Panc1 (cell line): ENCODE measurements at regions not wholly inside any gene's neighbourhood (a gene's known extent, or its start where the extent isn't known, plus 50 kb on each side); places are given as distances from the start of the nearest gene placed in this dataset.

Source experiments
- ATAC-seq: fragments of 200-7000 bp; cut with Tn5 transposase; 2 replicates; pipeline ENCODE4 v1.9.1; 2020; ENCODE audit warnings: mild to moderate bottlenecking, moderate library complexity
- BruUV-seq: library from RNA; stranded (reverse); fragments of 400-500 nt; replicated peaks from 2 replicates; lab custom pipeline; 2021; lab: Mats Ljungman, UMichigan
- CTCF ChIA-PET: fragments of 300-600 bp; sonication (Branson Sonifier 250); formaldehyde crosslinking; loops from one replicate; lab custom pipeline; 2022; ENCODE audit warnings: antibody characterized with exemption; lab: Charles Lee
- POLR2A ChIA-PET: fragments of 300-600 bp; sonication (Branson Sonifier 250); formaldehyde crosslinking; loops from one replicate; lab custom pipeline; 2022; ENCODE audit warnings: antibody characterized with exemption; lab: Charles Lee
- DNase-seq: peaks from one replicate; pipeline ENCODE4 v3.0.0-alpha.2; 2010; ENCODE audit warnings: low read depth, low spot score
- H3K27ac ChIP-seq: 2 replicates; pipeline ENCODE4 v1.5.1; 2011; ENCODE audit warnings: mild to moderate bottlenecking, low read length, inconsistent platforms
- H3K27me3 ChIP-seq: fragments of 200-500 bp; sonication (Bioruptor generic); 2 replicates; pipeline ENCODE4 v1.6.0; 2014; ENCODE audit warnings: low read length, inconsistent platforms; ENCODE audit not compliant: control insufficient read depth, insufficient read depth
- H3K36me3 ChIP-seq: fragments of 200-500 bp; sonication (Bioruptor generic); 2 replicates; pipeline ENCODE4 v1.5.1; 2014; ENCODE audit warnings: inconsistent platforms, mild to moderate bottlenecking, low read length, moderate library complexity; ENCODE audit not compliant: control insufficient read depth, insufficient read depth
- H3K4me1 ChIP-seq: 2 replicates; pipeline ENCODE4 v1.5.1; 2011; ENCODE audit warnings: inconsistent platforms, mild to moderate bottlenecking, low read length, moderate library complexity; ENCODE audit not compliant: control insufficient read depth, insufficient read depth
- H3K4me3 ChIP-seq, 2 experiments: 2 replicates each; pipeline ENCODE4 v1.5.1; 2011 to 2012; ENCODE audit warnings: low read depth in 2 of 2, low read length in 2 of 2, mild to moderate bottlenecking in 2 of 2, inconsistent platforms in 1 of 2, moderate library complexity in 1 of 2
- H3K9me3 ChIP-seq: fragments of 200-500 bp; sonication (Bioruptor generic); 2 replicates; pipeline ENCODE4 v1.5.1; 2014; ENCODE audit warnings: low read depth, mild to moderate bottlenecking, inconsistent platforms, low read length, moderate library complexity; ENCODE audit not compliant: control insufficient read depth, insufficient read depth
- CTCF ChIP-seq: fragments of 450-650 bp; IDR thresholded peaks from 2 replicates; pipeline ENCODE4 v1.5.1; 2017; ENCODE audit warnings: mild to moderate bottlenecking
- POLR2AphosphoS5 ChIP-seq: IDR thresholded peaks from 2 replicates; pipeline ENCODE4 v1.6.1; 2012; ENCODE audit warnings: mild to moderate bottlenecking, low read depth, low read length, moderate library complexity
- REST ChIP-seq, 2 experiments: IDR thresholded peaks; 2 replicates each; pipeline ENCODE4 v1.6.1; 2011 to 2012; ENCODE audit warnings: low read depth in 2 of 2, control low read depth in 1 of 2, low read length in 1 of 2, mild to moderate bottlenecking in 1 of 2, moderate library complexity in 1 of 2; ENCODE audit not compliant: insufficient read depth in 1 of 2
- SIN3A ChIP-seq: IDR thresholded peaks from 2 replicates; pipeline ENCODE4 v1.6.1; 2012; ENCODE audit warnings: low read depth, mild to moderate bottlenecking, low read length, moderate library complexity, borderline replicate concordance; ENCODE audit not compliant: insufficient read depth
- TCF7L2 ChIP-seq: IDR thresholded peaks from 2 replicates; pipeline ENCODE4 v1.6.1; 2011; ENCODE audit warnings: mild to moderate bottlenecking, low read depth, low read length, inconsistent platforms
- in situ Hi-C: cut with HindIII; loops from 2 replicates; pipeline ENCODE4 v1.10.0; 2016; ENCODE audit warnings: low sequenced_read_pairs, low pct_unique_long_range_greater_than_20kb
- intact Hi-C: fragments of 100-400 bp; cut with micrococcal nuclease; formaldehyde crosslinking; loops from one replicate; pipeline ENCODE4 v1.10.0; 2022; ENCODE audit not compliant: unreplicated experiment

- H3K27ac ChIP-seq, result no peak overlapping the region
- H3K9me3 ChIP-seq, result no peaks in the 10 kb centered on the region
- H3K4me1 ChIP-seq, result no peaks in the 10 kb centered on the region
- no peaks in the 10 kb centered on the region for H3K36me3 ChIP-seq
- BruUV-seq, result no TSS peak
- TF ChIP-seq TCF7L2 (no peak), SIN3A (no peak), POLR2AphosphoS5 (no peak), REST (IDR thresholded peaks at IDR 0.05; ENCODE audit: insufficient read depth in 1 of 2, low read depth in 2 of 2, low read length in 1 of 2) (no peak), CTCF (no peak)
- no peak for ATAC-seq
- no peak overlapping the region for H3K4me3 ChIP-seq
- no peak for DNase-seq
- H3K27me3 ChIP-seq, result no peaks in the 10 kb centered on the region
- ChIA-PET CTCF (no interaction called here), POLR2A (no interaction called here)
- in situ Hi-C loops (no loop called here), intact Hi-C loops (no loop called here)
These were observed 50.0 kb upstream of the TCL1A start for GRCh38 chr14:95763875-95764274.
